ENCODE measurements at regions not wholly inside any gene's neighbourhood (a gene's known extent, or its start where the extent isn't known, plus 50 kb on each side); places are given as distances from the start of the nearest gene placed in this dataset.
"Not testable (repeated sequence)": the region's sequence is repeated elsewhere in the genome, so short reads cannot be mapped to it uniquely, and the experiment has no call there.

DNA sequence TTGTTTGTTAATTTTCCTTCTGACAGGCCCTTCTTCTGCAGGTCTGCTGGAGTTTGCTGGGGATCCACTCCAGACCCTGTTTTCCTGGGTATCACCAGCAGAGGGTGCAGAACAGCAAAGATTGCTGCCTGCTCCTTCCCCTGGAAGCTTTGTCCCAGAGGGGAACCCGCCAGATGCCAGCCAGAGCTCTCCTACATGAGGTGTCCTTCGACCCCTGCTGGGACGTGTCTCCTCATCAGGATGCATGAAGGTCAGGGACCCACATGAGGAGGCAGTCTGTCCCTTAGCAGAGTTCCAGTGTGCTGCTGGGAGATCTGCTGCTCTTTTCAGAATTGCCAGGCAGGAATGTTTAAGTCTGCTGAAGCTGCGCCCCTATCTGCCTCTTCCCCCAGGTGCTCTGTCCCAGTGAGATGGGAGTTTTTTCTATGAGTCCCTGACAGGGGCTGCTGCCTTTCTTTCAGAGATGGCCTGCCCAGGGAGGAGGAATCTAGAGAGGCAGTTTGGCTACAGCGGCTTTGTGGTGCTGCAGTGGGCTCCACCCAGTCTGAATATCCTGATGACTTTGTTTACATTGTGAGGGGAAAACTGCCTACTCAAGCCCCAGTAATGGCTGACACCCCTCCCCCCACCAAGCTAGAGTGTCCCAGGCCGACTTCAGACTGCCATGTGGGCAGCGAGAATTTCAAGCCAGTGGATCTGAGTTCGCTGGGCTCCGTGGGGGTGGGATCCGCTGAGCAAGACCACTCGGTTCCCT lies 772.0 kb upstream of the FAM174A start:
- Histone ChIP-seq H3K9ac (ENCODE audit: low read depth in 2 of 2, low read length in 2 of 2) (no peak overlapping the region), H3K27me3 (no peaks in the 10 kb centered on the region), H3K4me3 (no peak overlapping the region), H3K27ac (no peak overlapping the region), H3K4me1 (no peaks in the 10 kb centered on the region), H3K9me3 (no peaks in the 10 kb centered on the region), H3K36me3 (no peaks in the 10 kb centered on the region)
- TF ChIP-seq, protein P1, sequence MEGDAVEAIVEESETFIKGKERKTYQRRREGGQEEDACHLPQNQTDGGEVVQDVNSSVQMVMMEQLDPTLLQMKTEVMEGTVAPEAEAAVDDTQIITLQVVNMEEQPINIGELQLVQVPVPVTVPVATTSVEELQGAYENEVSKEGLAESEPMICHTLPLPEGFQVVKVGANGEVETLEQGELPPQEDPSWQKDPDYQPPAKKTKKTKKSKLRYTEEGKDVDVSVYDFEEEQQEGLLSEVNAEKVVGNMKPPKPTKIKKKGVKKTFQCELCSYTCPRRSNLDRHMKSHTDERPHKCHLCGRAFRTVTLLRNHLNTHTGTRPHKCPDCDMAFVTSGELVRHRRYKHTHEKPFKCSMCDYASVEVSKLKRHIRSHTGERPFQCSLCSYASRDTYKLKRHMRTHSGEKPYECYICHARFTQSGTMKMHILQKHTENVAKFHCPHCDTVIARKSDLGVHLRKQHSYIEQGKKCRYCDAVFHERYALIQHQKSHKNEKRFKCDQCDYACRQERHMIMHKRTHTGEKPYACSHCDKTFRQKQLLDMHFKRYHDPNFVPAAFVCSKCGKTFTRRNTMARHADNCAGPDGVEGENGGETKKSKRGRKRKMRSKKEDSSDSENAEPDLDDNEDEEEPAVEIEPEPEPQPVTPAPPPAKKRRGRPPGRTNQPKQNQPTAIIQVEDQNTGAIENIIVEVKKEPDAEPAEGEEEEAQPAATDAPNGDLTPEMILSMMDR (IDR thresholded peaks at IDR 0.05): no peak
- intact Hi-C loops (cut with DNase I): no loop called here
- DNase-seq: no peak

DNA sequence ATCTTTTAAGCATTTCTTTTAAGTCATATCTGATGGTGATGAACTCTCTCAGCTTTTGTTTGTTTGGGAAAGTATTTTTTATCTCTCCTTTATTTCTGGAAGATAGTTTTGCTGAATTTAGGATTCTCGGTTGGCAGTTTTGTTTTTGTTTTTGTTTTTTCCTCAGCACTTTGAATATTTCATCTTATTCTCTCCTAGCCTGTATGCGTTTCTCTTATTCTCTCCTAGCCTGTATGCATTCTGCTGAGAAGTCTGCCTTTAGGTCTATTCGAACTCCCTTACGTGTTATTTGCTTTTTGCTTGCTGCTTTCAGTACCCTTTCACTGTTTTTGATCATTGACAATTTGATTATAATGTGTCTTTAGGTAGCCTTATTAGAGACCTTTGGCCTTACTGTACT lies 787.8 kb upstream of the FAM174A start:
- Histone ChIP-seq H3K27ac (no peak overlapping the region), H3K27me3 (no peaks in the 10 kb centered on the region), H3K4me3 (no peak overlapping the region), H3K4me1 (no peaks in the 10 kb centered on the region), H3K9me3 (no peaks in the 10 kb centered on the region), H3K9ac (ENCODE audit: low read depth in 2 of 2, low read length in 2 of 2) (no peak overlapping the region), H3K36me3 (no peaks in the 10 kb centered on the region)
- TF ChIP-seq, protein P1 (IDR thresholded peaks at IDR 0.05): no peak
- intact Hi-C loops (cut with DNase I): no loop called here
- DNase-seq: no peak

DNA sequence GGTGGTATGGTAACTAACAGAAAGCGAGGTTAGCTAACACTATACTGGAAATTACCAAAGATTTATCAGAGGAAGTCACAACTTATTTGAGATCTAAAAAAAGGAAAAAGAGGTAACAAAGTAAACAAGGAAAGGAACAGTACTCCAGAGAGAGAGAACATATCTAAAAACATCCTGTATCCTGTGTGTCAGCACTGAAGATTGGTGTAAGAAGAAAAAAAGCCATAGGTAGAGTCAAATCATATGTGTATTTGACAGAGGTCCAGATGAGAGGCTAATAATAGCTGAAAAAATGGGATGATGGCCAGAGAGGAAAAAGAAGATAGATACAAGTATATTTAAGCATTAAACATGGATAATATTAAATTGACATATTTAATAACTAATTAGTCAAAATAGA lies 802.0 kb upstream of the FAM174A start:
- H3K4me1 ChIP-seq; intact Hi-C loops (cut with DNase I); H3K9ac ChIP-seq (ENCODE audit: low read depth in 2 of 2, low read length in 2 of 2): not testable (repeated sequence)

DNA sequence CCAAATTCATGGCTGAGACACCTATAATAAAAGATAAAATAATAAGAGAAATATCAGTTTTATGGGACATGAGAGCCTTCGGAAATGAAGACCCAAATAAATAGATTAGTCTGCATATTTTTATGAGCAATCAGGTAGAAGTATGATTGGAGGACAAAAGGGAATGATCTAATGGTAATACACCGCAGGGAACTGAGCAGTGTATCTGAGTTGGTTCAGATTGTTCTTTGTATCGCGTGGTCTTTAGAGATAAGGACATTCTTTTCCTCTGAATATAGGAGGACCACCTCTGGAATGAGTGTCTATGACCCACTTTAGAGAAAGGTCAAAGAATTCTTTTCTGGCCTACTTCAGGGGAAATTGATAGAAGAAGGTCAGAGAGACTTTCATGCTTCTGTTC lies 801.8 kb upstream of the CHD1 start:
- H3K4me3 ChIP-seq; H3K27ac ChIP-seq; H3K4me1 ChIP-seq; DNase-seq; H3K9me3 ChIP-seq; H3K27me3 ChIP-seq; H3K9ac ChIP-seq (ENCODE audit: low read depth in 2 of 2, low read length in 2 of 2); intact Hi-C loops (cut with DNase I); H3K36me3 ChIP-seq: not testable (repeated sequence)

More for the DNA sequence above, 802.0 kb upstream of the FAM174A start:
- not testable (repeated sequence) for H3K36me3 ChIP-seq, H3K27me3 ChIP-seq, H3K4me3 ChIP-seq, H3K27ac ChIP-seq, DNase-seq, H3K9me3 ChIP-seq

DNA sequence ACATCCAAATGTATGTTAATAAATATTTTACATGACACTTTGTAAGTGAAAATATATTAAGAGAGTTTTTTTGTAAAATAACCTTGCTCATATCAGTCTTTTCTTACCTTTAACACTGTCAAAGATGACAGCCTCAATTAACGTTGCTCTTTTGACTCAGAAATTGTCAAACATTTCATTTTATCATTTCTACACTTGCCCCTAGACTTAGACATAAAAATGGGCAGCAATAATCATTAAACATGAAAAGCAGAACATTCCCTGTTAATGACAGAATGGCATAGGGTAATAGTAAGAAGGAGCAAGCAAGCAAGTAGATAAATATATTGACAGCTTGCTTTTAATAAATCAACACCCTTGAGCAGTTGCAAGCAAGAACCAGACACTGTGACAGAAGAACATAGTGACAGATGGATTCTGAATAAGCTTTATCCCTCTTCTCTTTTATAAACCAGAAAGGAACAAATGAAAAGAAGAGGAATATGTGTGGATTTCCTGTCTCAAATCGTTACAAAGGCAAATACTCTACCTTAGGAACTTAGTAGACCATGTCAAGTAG lies 796.0 kb upstream of the CHD1 start:
- H3K36me3 ChIP-seq: no peaks in the 10 kb centered on the region
- no peak overlapping the region for H3K9ac ChIP-seq (ENCODE audit: low read depth in 2 of 2, low read length in 2 of 2)
- no peak overlapping the region for H3K27ac ChIP-seq
- TF ChIP-seq, protein P1 (IDR thresholded peaks at IDR 0.05): no peak
- no peaks in the 10 kb centered on the region for H3K4me1 ChIP-seq
- H3K4me3 ChIP-seq: no peak overlapping the region
- H3K9me3 ChIP-seq: no peaks in the 10 kb centered on the region
- intact Hi-C loops (cut with DNase I): no loop called here
- no peaks in the 10 kb centered on the region for H3K27me3 ChIP-seq
- DNase-seq: no peak

DNA sequence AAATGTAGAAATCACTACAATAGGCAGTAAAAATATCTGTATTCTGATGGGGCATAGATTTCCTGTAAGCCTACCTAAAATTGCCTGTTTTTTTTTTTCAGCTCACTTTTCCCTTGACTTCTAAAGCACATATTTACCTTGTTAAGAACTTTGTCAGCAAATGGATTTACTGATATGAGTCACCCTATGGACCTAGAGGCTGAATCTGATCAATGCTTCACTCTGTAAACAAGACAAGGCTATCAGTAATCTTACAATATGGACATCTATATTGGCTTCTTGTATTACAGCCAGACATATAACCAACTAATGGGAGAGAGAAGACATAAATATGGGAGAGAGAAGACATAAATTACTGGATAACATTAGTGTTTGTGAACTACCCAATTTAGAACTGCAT lies 792.7 kb upstream of the CHD1 start:
- no peaks in the 10 kb centered on the region for H3K4me1 ChIP-seq
- H3K27ac ChIP-seq: no peak overlapping the region
- no peaks in the 10 kb centered on the region for H3K9me3 ChIP-seq
- H3K4me3 ChIP-seq: no peak overlapping the region
- no peaks in the 10 kb centered on the region for H3K27me3 ChIP-seq
- H3K9ac ChIP-seq (ENCODE audit: low read depth in 2 of 2, low read length in 2 of 2): no peak overlapping the region
- TF ChIP-seq, protein P1 (IDR thresholded peaks at IDR 0.05): no peak
- intact Hi-C loops (cut with DNase I): no loop called here
- DNase-seq: no peak
- H3K36me3 ChIP-seq: no peaks in the 10 kb centered on the region
